ENCODE measurements at regions not wholly inside any gene's neighbourhood (a gene's known extent, or its start where the extent isn't known, plus 50 kb on each side); places are given as distances from the start of the nearest gene placed in this dataset.
A peak's percentile ranks its signal among the peaks of the same experiment; 100 is the strongest.
"Not testable (repeated sequence)": the region's sequence is repeated elsewhere in the genome, so short reads cannot be mapped to it uniquely, and the experiment has no call there.

- DNase-seq (ENCODE audit: low read depth), result peak; percentile 21
These were observed 408.2 kb upstream of the PITX2 start for GRCh38 chr4:111031001-111031579.

- no peak for DNase-seq (ENCODE audit: low read depth)
These were observed 408.7 kb upstream of the PITX2 start for GRCh38 chr4:111031596-111031995.

- DNase-seq (ENCODE audit: low read depth), result no peak
These were observed 414.9 kb upstream of the PITX2 start for GRCh38 chr4:111037591-111038360.

- peak; percentile 52 for DNase-seq (ENCODE audit: low read depth)
These were observed 418.0 kb upstream of the PITX2 start for GRCh38 chr4:111040904-111041303.

GRCh38 chr4:111043286-111043685 lies 420.4 kb upstream of the PITX2 start:
- no peak for DNase-seq (ENCODE audit: low read depth)

- DNase-seq (ENCODE audit: low read depth), result no peak
These were observed 423.1 kb upstream of the PITX2 start for GRCh38 chr4:111045992-111046391.

- DNase-seq (ENCODE audit: low read depth), result no peak
These were observed 423.9 kb upstream of the PITX2 start for GRCh38 chr4:111046811-111047210.

- no peak for DNase-seq (ENCODE audit: low read depth)
These were observed 425.4 kb upstream of the PITX2 start for GRCh38 chr4:111048316-111048715.

- peak; percentile 97 for DNase-seq (ENCODE audit: low read depth)
These were observed 441.6 kb upstream of the PITX2 start for GRCh38 chr4:111064342-111064993.

- peak; percentile 60 for DNase-seq (ENCODE audit: low read depth)
These were observed 443.1 kb upstream of the PITX2 start for GRCh38 chr4:111066001-111066400.

GRCh38 chr4:111066447-111066846 lies 443.6 kb upstream of the PITX2 start:
- DNase-seq (ENCODE audit: low read depth), result peak; percentile 57

GRCh38 chr4:111066887-111067286 lies 444.0 kb upstream of the PITX2 start:
- peak; percentile 68 for DNase-seq (ENCODE audit: low read depth)

- DNase-seq (ENCODE audit: low read depth), result no peak
These were observed 446.0 kb upstream of the PITX2 start for GRCh38 chr4:111068883-111069282.

GRCh38 chr4:111070390-111070789 lies 447.5 kb upstream of the PITX2 start:
- peak; percentile 37 for DNase-seq (ENCODE audit: low read depth)

GRCh38 chr4:111074523-111075114 lies 451.7 kb upstream of the PITX2 start:
- no peak for DNase-seq (ENCODE audit: low read depth)

- not testable (repeated sequence) for DNase-seq (ENCODE audit: low read depth)
These were observed 453.4 kb upstream of the PITX2 start for GRCh38 chr4:111076299-111076698.

- DNase-seq (ENCODE audit: low read depth), result no peak
These were observed 485.3 kb upstream of the PITX2 start for GRCh38 chr4:111108153-111108552.

GRCh38 chr4:111113591-111113990 lies 490.7 kb upstream of the PITX2 start:
- DNase-seq (ENCODE audit: low read depth), result no peak

- no peak for DNase-seq (ENCODE audit: low read depth)
These were observed 493.0 kb upstream of the PITX2 start for GRCh38 chr4:111115881-111116280.

GRCh38 chr4:111120191-111120590 lies 497.3 kb upstream of the PITX2 start:
- no peak for DNase-seq (ENCODE audit: low read depth)

GRCh38 chr4:111126340-111126739 lies 503.5 kb upstream of the PITX2 start:
- DNase-seq (ENCODE audit: low read depth), result no peak

GRCh38 chr4:111127841-111128240 lies 505.0 kb upstream of the PITX2 start:
- no peak for DNase-seq (ENCODE audit: low read depth)

- no peak for DNase-seq (ENCODE audit: low read depth)
These were observed 505.4 kb upstream of the PITX2 start for GRCh38 chr4:111128327-111128726.

All from M059J (cell line).